Endothelial cell of umbilical vein (primary cell): ENCODE measurements at regions not wholly inside any gene's neighbourhood (a gene's known extent, or its start where the extent isn't known, plus 50 kb on each side); places are given as distances from the start of the nearest gene placed in this dataset.

Source experiments
- CTCF ChIP-seq, 2 donors: IDR thresholded peaks; 1 replicate in 1 of 2; 2 replicates in 1 of 2; pipeline ENCODE4 v1.5.1; 2011; ENCODE audit warnings: low read length in 2 of 2, mild to moderate bottlenecking in 2 of 2, moderate library complexity in 2 of 2, control low read depth in 1 of 2, inconsistent platforms in 1 of 2, low read depth in 1 of 2; ENCODE audit not compliant: insufficient read depth in 1 of 2; ENCODE audit errors: extremely low read depth in 1 of 2
- POLR2A ChIP-seq: IDR thresholded peaks from 2 replicates; pipeline ENCODE4 v1.6.1; 2012; ENCODE audit warnings: low read depth, mild to moderate bottlenecking, control low read depth, low read length
- POLR2AphosphoS5 ChIP-seq: IDR thresholded peaks from 2 replicates; pipeline ENCODE4 v1.6.1; 2012; ENCODE audit warnings: low read depth, mild to moderate bottlenecking, control low read depth, low read length, moderate library complexity; ENCODE audit not compliant: insufficient read depth

- no peak for TF ChIP-seq CTCF (IDR thresholded peaks at IDR 0.05; ENCODE audit: extremely low read depth in 1 of 2, insufficient read depth in 1 of 2, low read depth in 1 of 2, low read length in 2 of 2)
- no peak for TF ChIP-seq POLR2A
- TF ChIP-seq POLR2AphosphoS5: no peak
These were observed 175.0 kb upstream of the BDNF start for GRCh38 chr11:27874998-27875830.
